GM23338 (cell line): ENCODE measurements at regions not wholly inside any gene's neighbourhood (a gene's known extent, or its start where the extent isn't known, plus 50 kb on each side); places are given as distances from the start of the nearest gene placed in this dataset.

Experiments
- ATAC-seq: fragments of 200-7000 bp; cut with Tn5 transposase; 3 replicates; pipeline ENCODE4 v1.9.1; 2020
- DNase-seq: peaks from one replicate; pipeline ENCODE4 v3.0.0-alpha.2; 2015; ENCODE audit warnings: low spot score
- H2AFZ ChIP-seq: fragments of 200-600 bp; sonication (generic); 2 replicates; pipeline ENCODE4 v1.8.0; 2016; ENCODE audit warnings: antibody characterized with exemption, mild to moderate bottlenecking, moderate library complexity
- H3F3A ChIP-seq: fragments of 200-600 bp; sonication (generic); replicated peaks from 2 replicates; pipeline ENCODE4 v1.8.0; 2017; ENCODE audit warnings: antibody characterized with exemption, mixed run types, low read depth
- H3K27ac ChIP-seq: fragments of 200-600 bp; sonication (generic); 2 replicates; pipeline ENCODE4 v1.6.1; 2016; ENCODE audit warnings: low read depth
- H3K27me3 ChIP-seq: fragments of 200-600 bp; sonication (generic); 2 replicates; pipeline ENCODE4 v1.8.0; 2016; ENCODE audit warnings: mild to moderate bottlenecking, mixed run types, moderate library complexity; ENCODE audit not compliant: insufficient read depth
- H3K36me3 ChIP-seq: fragments of 200-600 bp; sonication (generic); 2 replicates; pipeline ENCODE4 v1.8.0; 2016; ENCODE audit warnings: mild to moderate bottlenecking; ENCODE audit not compliant: insufficient read depth
- H3K4me1 ChIP-seq: fragments of 200-600 bp; sonication (generic); 2 replicates; pipeline ENCODE4 v1.8.0; 2016; ENCODE audit warnings: mild to moderate bottlenecking, moderate library complexity; ENCODE audit not compliant: insufficient read depth
- H3K4me2 ChIP-seq: fragments of 200-600 bp; sonication (generic); 2 replicates; pipeline ENCODE4 v1.7.1; 2017; ENCODE audit warnings: mixed run types
- H3K4me3 ChIP-seq: fragments of 200-600 bp; sonication (generic); 2 replicates; pipeline ENCODE4 v1.6.1; 2016; ENCODE audit warnings: mixed run types
- H3K79me2 ChIP-seq: fragments of 200-600 bp; sonication (generic); replicated peaks from 2 replicates; pipeline ENCODE4 v1.8.0; 2017; ENCODE audit warnings: mild to moderate bottlenecking; ENCODE audit not compliant: insufficient read depth
- H3K9me2 ChIP-seq: fragments of 200-600 bp; sonication (generic); 2 replicates; pipeline ENCODE4 v1.8.0; 2017; ENCODE audit not compliant: insufficient read depth
- H4K20me1 ChIP-seq: fragments of 200-600 bp; sonication (generic); replicated peaks from 2 replicates; pipeline ENCODE4 v1.8.0; 2017; ENCODE audit warnings: mild to moderate bottlenecking; ENCODE audit not compliant: insufficient read depth
- H3K27ac Mint-ChIP-seq: 2 replicates; pipeline ENCODE4 v1.8.0; 2020; ENCODE audit warnings: inconsistent platforms, mild to moderate bottlenecking, moderate library complexity, mixed read lengths
- H3K27me3 Mint-ChIP-seq: 3 replicates; pipeline ENCODE4 v1.8.0; 2022; ENCODE audit warnings: low read depth, mild to moderate bottlenecking, moderate library complexity, mixed read lengths, inconsistent platforms; ENCODE audit not compliant: insufficient read depth, poor library complexity
- H3K36me3 Mint-ChIP-seq: 3 replicates; pipeline ENCODE4 v1.8.0; 2021; ENCODE audit warnings: low read depth, mild to moderate bottlenecking, inconsistent platforms, moderate library complexity, mixed read lengths
- H3K4me1 Mint-ChIP-seq: 3 replicates; pipeline ENCODE4 v1.8.0; 2020; ENCODE audit warnings: mild to moderate bottlenecking, inconsistent platforms, mixed read lengths
- H3K4me3 Mint-ChIP-seq: 3 replicates; pipeline ENCODE4 v1.8.0; 2021; ENCODE audit warnings: moderate library complexity, mild to moderate bottlenecking, inconsistent platforms, mixed read lengths
- H3K9me3 Mint-ChIP-seq: 3 replicates; pipeline ENCODE4 v1.8.0; 2020; ENCODE audit warnings: moderate library complexity, mild to moderate bottlenecking, inconsistent platforms, mixed read lengths
- EZH2phosphoT487 ChIP-seq: fragments of 200-600 bp; sonication (generic); IDR thresholded peaks from one replicate; pipeline ENCODE4 v1.8.1; 2018; ENCODE audit warnings: antibody characterized with exemption; ENCODE audit not compliant: unreplicated experiment
- JUNB ChIP-seq: IDR thresholded peaks from one replicate; pipeline ENCODE4 v1.6.1; 2016; ENCODE audit warnings: antibody characterized with exemption; ENCODE audit not compliant: unreplicated experiment
- NANOG ChIP-seq: IDR thresholded peaks from 2 replicates; pipeline ENCODE4 v1.6.1; 2016; ENCODE audit warnings: antibody characterized with exemption, borderline replicate concordance
- POLR2AphosphoS5 ChIP-seq: IDR thresholded peaks from 2 replicates; pipeline ENCODE4 v1.6.1; 2016; ENCODE audit warnings: antibody characterized with exemption, low read depth
- REST ChIP-seq: IDR thresholded peaks from one replicate; pipeline ENCODE4 v1.6.1; 2018; ENCODE audit warnings: antibody characterized with exemption; ENCODE audit not compliant: unreplicated experiment
- STAT1 ChIP-seq: IDR thresholded peaks from one replicate; pipeline ENCODE4 v1.6.1; 2016; ENCODE audit warnings: antibody characterized with exemption; ENCODE audit not compliant: unreplicated experiment
- ZNF114 ChIP-seq: fragments of 250-450 bp; sonication (Bioruptor Pico); IDR thresholded peaks from 2 replicates; pipeline ENCODE4 v1.5.0; 2020; ENCODE audit warnings: mild to moderate bottlenecking, moderate library complexity
- ZNF331 ChIP-seq: fragments of 250-450 bp; sonication (Bioruptor Pico); IDR thresholded peaks from 2 replicates; pipeline ENCODE4 v1.5.0; 2020; ENCODE audit warnings: low read depth, mild to moderate bottlenecking, moderate library complexity
- ZNF462 ChIP-seq: fragments of 250-450 bp; sonication (Bioruptor Pico); IDR thresholded peaks from 2 replicates; pipeline ENCODE4 v1.5.0; 2020; ENCODE audit warnings: mild to moderate bottlenecking, moderate library complexity
- TF ChIP-seq, protein P1 (sequence below): IDR thresholded peaks from 2 replicates; pipeline ENCODE4 v1.6.1; 2016; ENCODE audit warnings: antibody characterized with exemption

GRCh38 chr12:31876568-31877424 is 82.4 kb upstream of the RESF1 start:
- Mint-ChIP-seq H3K36me3 (peaks cover 19% of the 10 kb centered on the region), H3K27me3 (peaks cover 18% of the 10 kb centered on the region), H3K9me3 (peaks cover 24% of the 10 kb centered on the region), H3K4me3 (no peak overlapping the region), H3K4me1 (peaks cover 21% of the 10 kb centered on the region), H3K27ac (no peak overlapping the region)
- H3K4me1 ChIP-seq: peaks cover 23% of the 10 kb centered on the region
- 0 out of 2 replicates have a peak, but pooled peaks cover 5% of the 10 kb centered on the region for H3F3A ChIP-seq
- no peaks in the 10 kb centered on the region; the same call in 1 of the 2 replicates for H3K36me3 ChIP-seq
- ATAC-seq: no peak
- H3K4me3 ChIP-seq: no peak overlapping the region
- no peak for DNase-seq
- H4K20me1 ChIP-seq: no peaks in the 10 kb centered on the region
- no peaks in the 10 kb centered on the region for H3K9me2 ChIP-seq
- no peaks in the 10 kb centered on the region for H3K79me2 ChIP-seq
- TF ChIP-seq, protein P1, sequence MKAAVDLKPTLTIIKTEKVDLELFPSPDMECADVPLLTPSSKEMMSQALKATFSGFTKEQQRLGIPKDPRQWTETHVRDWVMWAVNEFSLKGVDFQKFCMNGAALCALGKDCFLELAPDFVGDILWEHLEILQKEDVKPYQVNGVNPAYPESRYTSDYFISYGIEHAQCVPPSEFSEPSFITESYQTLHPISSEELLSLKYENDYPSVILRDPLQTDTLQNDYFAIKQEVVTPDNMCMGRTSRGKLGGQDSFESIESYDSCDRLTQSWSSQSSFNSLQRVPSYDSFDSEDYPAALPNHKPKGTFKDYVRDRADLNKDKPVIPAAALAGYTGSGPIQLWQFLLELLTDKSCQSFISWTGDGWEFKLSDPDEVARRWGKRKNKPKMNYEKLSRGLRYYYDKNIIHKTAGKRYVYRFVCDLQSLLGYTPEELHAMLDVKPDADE: no peak
- TF ChIP-seq ZNF114 (CRISPR knock-in tag): no peak
- no peak for TF ChIP-seq EZH2phosphoT487
- TF ChIP-seq NANOG: no peak
- no peak for TF ChIP-seq ZNF331 (CRISPR knock-in tag)
- no peak for TF ChIP-seq REST
- TF ChIP-seq POLR2AphosphoS5: no peak
- no peak for TF ChIP-seq STAT1
- TF ChIP-seq ZNF462 (CRISPR knock-in tag): no peak
- no peak for TF ChIP-seq JUNB
- no peak overlapping the region for H3K4me2 ChIP-seq
- H3K27ac ChIP-seq: no peak overlapping the region
- no peaks in the 10 kb centered on the region for H3K27me3 ChIP-seq
- 0 out of 2 replicates have a peak overlapping the region, but pooled peaks have one; percentile 66 for H2AFZ ChIP-seq
